HL-60 (cell line): ENCODE measurements at regions not wholly inside any gene's neighbourhood (a gene's known extent, or its start where the extent isn't known, plus 50 kb on each side); places are given as distances from the start of the nearest gene placed in this dataset.

Experiments used
- DNase-seq, 2 experiments: peaks; one replicate each; pipeline ENCODE4 v3.0.0-alpha.2; 2010 to 2020; ENCODE audit warnings: low read depth in 1 of 2, low spot score in 1 of 2
- H3K27ac ChIP-seq: fragments of 250-450 bp; sonication (Bioruptor Pico); replicated peaks from 2 replicates; pipeline ENCODE4 v1.5.1; 2020; ENCODE audit warnings: mild to moderate bottlenecking, moderate library complexity
- H3K27me3 ChIP-seq: fragments of 250-450 bp; sonication (Bioruptor Pico); 2 replicates; pipeline ENCODE4 v1.5.1; 2021; ENCODE audit warnings: mild to moderate bottlenecking, moderate library complexity; ENCODE audit not compliant: insufficient read depth, poor library complexity, severe bottlenecking
- H3K4me3 ChIP-seq: replicated peaks from 2 replicates; pipeline ENCODE4 v1.5.1; 2011; ENCODE audit warnings: mild to moderate bottlenecking, control low read depth, low read length; ENCODE audit not compliant: insufficient read depth
- CTCF ChIP-seq: IDR thresholded peaks from one replicate; pipeline ENCODE4 v1.5.1; 2011; ENCODE audit warnings: low read length, control low read depth, inconsistent platforms; ENCODE audit not compliant: insufficient read depth
- GABPA ChIP-seq: IDR thresholded peaks from 2 replicates; pipeline ENCODE4 v1.6.1; 2012; ENCODE audit warnings: low read depth
- POLR2AphosphoS5 ChIP-seq: IDR thresholded peaks from 2 replicates; pipeline ENCODE4 v1.6.1; 2012; ENCODE audit warnings: low read depth
- SPI1 ChIP-seq: IDR thresholded peaks from 2 replicates; pipeline ENCODE4 v1.6.1; 2012; ENCODE audit warnings: low read depth, mild to moderate bottlenecking, borderline replicate concordance
- TF ChIP-seq, protein P1 (sequence below): IDR thresholded peaks from 2 replicates; pipeline ENCODE4 v1.6.1; 2012; ENCODE audit warnings: low read depth; ENCODE audit not compliant: insufficient replicate concordance

DNA sequence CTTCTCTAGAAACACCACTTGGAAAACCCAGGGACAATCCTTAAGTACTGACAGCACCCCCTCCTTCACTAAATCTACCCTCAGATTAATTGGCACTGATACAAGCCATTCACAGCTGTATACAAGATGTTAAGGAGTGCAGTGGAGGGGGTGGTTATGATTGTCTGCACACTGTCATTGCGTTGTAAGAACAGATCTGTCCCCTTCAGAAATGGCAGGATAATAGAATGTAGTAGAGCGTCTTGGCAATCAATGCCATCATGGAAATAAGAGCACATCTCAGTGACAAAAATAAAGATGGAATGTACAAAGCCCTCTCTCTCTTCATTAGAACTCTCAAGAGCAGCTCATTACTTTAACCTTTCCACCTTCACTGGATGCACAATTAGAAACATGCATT is 324.9 kb upstream of the TBX18 start:
- Histone ChIP-seq H3K4me3 (no peak overlapping the region), H3K27ac (no peak overlapping the region), H3K27me3 (no peaks in the 10 kb centered on the region)
- DNase-seq = no peak
- TF ChIP-seq POLR2AphosphoS5 = no peak
- TF ChIP-seq, protein P1, sequence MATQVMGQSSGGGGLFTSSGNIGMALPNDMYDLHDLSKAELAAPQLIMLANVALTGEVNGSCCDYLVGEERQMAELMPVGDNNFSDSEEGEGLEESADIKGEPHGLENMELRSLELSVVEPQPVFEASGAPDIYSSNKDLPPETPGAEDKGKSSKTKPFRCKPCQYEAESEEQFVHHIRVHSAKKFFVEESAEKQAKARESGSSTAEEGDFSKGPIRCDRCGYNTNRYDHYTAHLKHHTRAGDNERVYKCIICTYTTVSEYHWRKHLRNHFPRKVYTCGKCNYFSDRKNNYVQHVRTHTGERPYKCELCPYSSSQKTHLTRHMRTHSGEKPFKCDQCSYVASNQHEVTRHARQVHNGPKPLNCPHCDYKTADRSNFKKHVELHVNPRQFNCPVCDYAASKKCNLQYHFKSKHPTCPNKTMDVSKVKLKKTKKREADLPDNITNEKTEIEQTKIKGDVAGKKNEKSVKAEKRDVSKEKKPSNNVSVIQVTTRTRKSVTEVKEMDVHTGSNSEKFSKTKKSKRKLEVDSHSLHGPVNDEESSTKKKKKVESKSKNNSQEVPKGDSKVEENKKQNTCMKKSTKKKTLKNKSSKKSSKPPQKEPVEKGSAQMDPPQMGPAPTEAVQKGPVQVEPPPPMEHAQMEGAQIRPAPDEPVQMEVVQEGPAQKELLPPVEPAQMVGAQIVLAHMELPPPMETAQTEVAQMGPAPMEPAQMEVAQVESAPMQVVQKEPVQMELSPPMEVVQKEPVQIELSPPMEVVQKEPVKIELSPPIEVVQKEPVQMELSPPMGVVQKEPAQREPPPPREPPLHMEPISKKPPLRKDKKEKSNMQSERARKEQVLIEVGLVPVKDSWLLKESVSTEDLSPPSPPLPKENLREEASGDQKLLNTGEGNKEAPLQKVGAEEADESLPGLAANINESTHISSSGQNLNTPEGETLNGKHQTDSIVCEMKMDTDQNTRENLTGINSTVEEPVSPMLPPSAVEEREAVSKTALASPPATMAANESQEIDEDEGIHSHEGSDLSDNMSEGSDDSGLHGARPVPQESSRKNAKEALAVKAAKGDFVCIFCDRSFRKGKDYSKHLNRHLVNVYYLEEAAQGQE = no peak
- no peak for TF ChIP-seq SPI1
- no peak for TF ChIP-seq GABPA
- TF ChIP-seq CTCF = no peak

GRCh38 chr6:85085875-85086274 is 321.5 kb upstream of the TBX18 start:
- Histone ChIP-seq H3K27me3 (no peaks in the 10 kb centered on the region), H3K4me3 (no peak overlapping the region), H3K27ac (no peak overlapping the region)
- DNase-seq = no peak
- TF ChIP-seq, protein P1 = no peak
- TF ChIP-seq POLR2AphosphoS5 (no peak), SPI1 (no peak), GABPA (no peak), CTCF (no peak)

GRCh38 chr6:85081102-85081501 is 316.7 kb upstream of the TBX18 start:
- no peak overlapping the region for H3K4me3 ChIP-seq
- TF ChIP-seq POLR2AphosphoS5 (no peak), SPI1 (no peak), CTCF (no peak), GABPA (no peak)
- TF ChIP-seq, protein P1 = no peak
- no peaks in the 10 kb centered on the region for H3K27me3 ChIP-seq
- no peak overlapping the region for H3K27ac ChIP-seq
- no peak for DNase-seq
